ENCODE measurements at regions not wholly inside any gene's neighbourhood (a gene's known extent, or its start where the extent isn't known, plus 50 kb on each side); places are given as distances from the start of the nearest gene placed in this dataset.

DNA sequence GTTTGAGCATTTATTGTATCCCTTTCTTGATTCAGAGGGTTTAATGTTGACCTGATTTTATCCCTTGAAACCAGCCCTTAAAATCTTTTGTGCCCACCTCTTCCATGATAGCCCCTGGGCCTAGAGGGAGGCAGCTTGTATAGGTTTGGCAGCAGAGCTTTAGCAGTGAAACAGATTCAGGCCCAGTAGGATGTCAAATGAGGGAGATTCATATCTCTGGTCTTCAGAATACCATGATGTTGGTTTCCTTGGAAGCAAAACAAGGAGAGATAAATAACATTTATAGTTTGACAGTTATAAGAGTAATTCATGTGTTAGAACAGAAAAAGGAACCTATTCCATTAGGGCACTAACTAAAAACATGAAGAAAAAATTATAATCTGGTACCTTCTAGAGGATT, 649.2 kb downstream of the METTL4 start:
- H3K4me3 ChIP-seq (ENCODE audit: low read depth, low read length) = no peak overlapping the region
- TF ChIP-seq, protein P1, sequence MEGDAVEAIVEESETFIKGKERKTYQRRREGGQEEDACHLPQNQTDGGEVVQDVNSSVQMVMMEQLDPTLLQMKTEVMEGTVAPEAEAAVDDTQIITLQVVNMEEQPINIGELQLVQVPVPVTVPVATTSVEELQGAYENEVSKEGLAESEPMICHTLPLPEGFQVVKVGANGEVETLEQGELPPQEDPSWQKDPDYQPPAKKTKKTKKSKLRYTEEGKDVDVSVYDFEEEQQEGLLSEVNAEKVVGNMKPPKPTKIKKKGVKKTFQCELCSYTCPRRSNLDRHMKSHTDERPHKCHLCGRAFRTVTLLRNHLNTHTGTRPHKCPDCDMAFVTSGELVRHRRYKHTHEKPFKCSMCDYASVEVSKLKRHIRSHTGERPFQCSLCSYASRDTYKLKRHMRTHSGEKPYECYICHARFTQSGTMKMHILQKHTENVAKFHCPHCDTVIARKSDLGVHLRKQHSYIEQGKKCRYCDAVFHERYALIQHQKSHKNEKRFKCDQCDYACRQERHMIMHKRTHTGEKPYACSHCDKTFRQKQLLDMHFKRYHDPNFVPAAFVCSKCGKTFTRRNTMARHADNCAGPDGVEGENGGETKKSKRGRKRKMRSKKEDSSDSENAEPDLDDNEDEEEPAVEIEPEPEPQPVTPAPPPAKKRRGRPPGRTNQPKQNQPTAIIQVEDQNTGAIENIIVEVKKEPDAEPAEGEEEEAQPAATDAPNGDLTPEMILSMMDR (IDR thresholded peaks at IDR 0.05; ENCODE audit: insufficient read depth, low read depth, low read length) = no peak
- ChIA-PET CTCF (no interaction called here), POLR2A (no interaction called here)
- no peaks in the 10 kb centered on the region for H3K27me3 ChIP-seq (ENCODE audit: control insufficient read depth, insufficient read depth, low read length)
- no peaks in the 10 kb centered on the region for H3K36me3 ChIP-seq (ENCODE audit: control insufficient read depth, insufficient read depth, low read length)
- DNase-seq (ENCODE audit: low read depth) = no peak

DNA sequence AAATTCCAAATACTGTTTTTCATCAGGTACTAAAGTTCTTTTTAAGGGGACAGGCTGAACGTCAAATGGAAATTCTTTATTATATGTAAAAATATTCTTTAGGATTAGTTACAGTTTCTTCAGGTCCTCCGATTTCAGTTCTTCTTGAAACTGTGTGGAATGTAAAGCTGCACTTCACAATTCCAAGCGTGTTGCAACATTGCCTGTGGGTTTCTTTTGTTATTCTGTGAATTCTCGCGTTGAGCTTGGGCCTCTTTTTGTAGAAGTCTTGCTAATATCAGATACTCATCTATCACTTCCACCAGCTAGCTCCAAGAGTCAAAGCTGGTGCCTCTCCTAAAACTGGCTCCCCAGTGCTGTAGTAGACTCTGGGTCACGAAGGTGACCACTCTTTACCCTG, 642.6 kb downstream of the METTL4 start:
- TF ChIP-seq, protein P1 (IDR thresholded peaks at IDR 0.05; ENCODE audit: insufficient read depth, low read depth, low read length) = no peak
- Histone ChIP-seq H3K4me3 (ENCODE audit: low read depth, low read length) (no peak overlapping the region), H3K36me3 (ENCODE audit: control insufficient read depth, insufficient read depth, low read length) (no peaks in the 10 kb centered on the region), H3K27me3 (ENCODE audit: control insufficient read depth, insufficient read depth, low read length) (no peaks in the 10 kb centered on the region)
- POLR2A ChIA-PET = no interaction called here
- CTCF ChIA-PET = no interaction called here
- no peak for DNase-seq (ENCODE audit: low read depth)

DNA sequence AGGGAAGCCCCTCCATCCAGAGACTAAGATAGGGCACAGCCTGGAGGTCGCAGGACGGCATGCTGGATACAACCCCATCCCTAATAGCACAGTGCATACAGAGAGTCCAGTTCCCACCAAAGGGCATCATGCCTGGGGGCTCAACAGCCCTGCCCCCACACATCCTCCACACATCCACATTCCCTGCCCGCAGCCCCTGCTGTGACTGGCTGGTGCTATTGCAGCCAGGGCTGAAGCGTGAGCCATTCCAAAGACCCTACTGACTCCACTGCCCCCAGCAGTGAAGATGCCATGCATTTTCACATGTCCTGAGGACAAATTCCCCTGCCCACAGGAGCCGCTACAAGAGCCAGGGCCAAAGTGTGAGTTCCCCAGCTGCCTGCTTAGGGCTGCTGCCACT, 641.6 kb downstream of the METTL4 start:
- TF ChIP-seq, protein P1 (IDR thresholded peaks at IDR 0.05; ENCODE audit: insufficient read depth, low read depth, low read length) = no peak
- CTCF ChIA-PET = no interaction called here
- no peak for DNase-seq (ENCODE audit: low read depth)
- POLR2A ChIA-PET = no interaction called here
- Histone ChIP-seq H3K27me3 (ENCODE audit: control insufficient read depth, insufficient read depth, low read length) (no peaks in the 10 kb centered on the region), H3K4me3 (ENCODE audit: low read depth, low read length) (no peak overlapping the region), H3K36me3 (ENCODE audit: control insufficient read depth, insufficient read depth, low read length) (no peaks in the 10 kb centered on the region)

DNA sequence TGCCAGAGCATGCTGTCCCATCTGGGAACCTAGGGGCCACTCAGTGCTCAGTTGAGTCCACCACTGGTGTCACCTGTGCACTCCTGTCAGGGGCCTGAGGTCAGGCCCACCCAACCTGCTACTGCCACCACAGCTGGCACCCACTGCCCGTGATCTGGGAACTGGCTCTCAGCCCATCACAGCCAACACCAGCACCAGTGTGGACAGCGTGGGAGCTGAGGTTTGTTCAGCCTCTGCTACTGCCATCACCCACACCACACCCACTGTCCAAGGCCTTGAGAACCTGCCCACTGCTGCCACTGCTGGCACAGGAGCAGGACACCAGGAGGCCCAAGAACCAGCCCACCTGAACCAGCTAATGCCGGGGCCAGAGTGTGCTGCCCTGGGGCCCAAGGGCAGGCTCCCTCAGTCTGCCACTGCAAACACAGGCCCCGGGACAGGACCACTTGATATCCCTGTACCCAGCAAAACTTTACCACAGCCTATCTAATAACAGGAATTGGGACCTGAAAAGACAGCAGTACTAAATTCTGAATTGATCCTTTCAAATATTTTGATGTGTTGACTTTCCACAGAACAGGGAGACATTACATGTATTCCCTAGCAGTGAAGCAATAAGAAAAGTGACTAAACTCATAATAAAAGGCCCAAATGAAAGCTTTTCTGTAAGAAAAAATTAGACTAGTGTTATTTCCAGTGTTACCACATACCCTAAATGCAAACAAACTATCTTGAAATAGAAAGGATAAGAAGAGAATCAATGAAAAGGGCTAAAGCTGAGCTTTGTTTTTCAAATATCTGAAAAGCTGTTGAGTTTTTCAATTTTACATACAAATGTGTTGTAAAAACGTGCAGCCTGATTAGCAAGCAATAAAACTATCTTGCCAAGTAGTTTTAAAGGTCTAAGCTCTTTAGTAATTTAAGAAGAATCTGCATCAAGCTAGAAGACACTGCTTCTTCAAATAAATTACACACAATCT, 640.7 kb downstream of the METTL4 start:
- Histone ChIP-seq H3K36me3 (ENCODE audit: control insufficient read depth, insufficient read depth, low read length) (no peaks in the 10 kb centered on the region), H3K4me3 (ENCODE audit: low read depth, low read length) (no peak overlapping the region), H3K27me3 (ENCODE audit: control insufficient read depth, insufficient read depth, low read length) (no peaks in the 10 kb centered on the region)
- no peak for DNase-seq (ENCODE audit: low read depth)
- TF ChIP-seq, protein P1 (IDR thresholded peaks at IDR 0.05; ENCODE audit: insufficient read depth, low read depth, low read length) = no peak
- ChIA-PET CTCF (interaction anchor here (1.1 kb wide), 1 partner anchor 38 kb away, joined by 3 read pairs; no protein-coding TSS in a partner anchor), POLR2A (no interaction called here)

DNA sequence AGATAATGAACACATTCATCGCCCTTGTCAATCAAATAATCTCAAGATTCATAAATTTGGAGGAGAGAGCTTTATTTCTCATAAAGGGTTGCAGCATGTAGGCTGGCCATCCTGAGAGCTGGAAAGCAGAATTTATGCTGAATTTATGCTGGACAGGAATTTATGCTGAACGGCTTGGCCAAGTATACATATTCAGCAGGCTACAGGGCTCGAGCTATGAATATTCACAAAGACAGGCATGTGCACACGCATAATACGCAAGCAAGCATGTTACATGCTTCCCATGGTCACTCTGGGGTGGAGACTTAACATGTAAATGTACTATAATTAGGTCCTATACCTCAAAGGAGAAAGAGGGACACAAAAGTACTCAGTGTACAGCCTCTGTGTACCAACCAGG, 618.8 kb downstream of the METTL4 start:
- TF ChIP-seq, protein P1 (IDR thresholded peaks at IDR 0.05; ENCODE audit: insufficient read depth, low read depth, low read length) = no peak
- CTCF ChIA-PET = no interaction called here
- no peak for DNase-seq (ENCODE audit: low read depth)
- POLR2A ChIA-PET = no interaction called here
- H3K36me3 ChIP-seq (ENCODE audit: control insufficient read depth, insufficient read depth, low read length) = no peaks in the 10 kb centered on the region
- no peak overlapping the region for H3K4me3 ChIP-seq (ENCODE audit: low read depth, low read length)
- H3K27me3 ChIP-seq (ENCODE audit: control insufficient read depth, insufficient read depth, low read length) = no peaks in the 10 kb centered on the region

Data from BJ (cell line).